HEK293 (cell line): ENCODE measurements at regions not wholly inside any gene's neighbourhood (a gene's known extent, or its start where the extent isn't known, plus 50 kb on each side); places are given as distances from the start of the nearest gene placed in this dataset.

Source experiments
- CTCF ChIA-PET: fragments of 350-600 bp; formaldehyde crosslinking; extraction: SDS; loops from one replicate; lab custom pipeline; 2021; ENCODE audit warnings: antibody characterized with exemption; lab: Yijun Ruan, JAX
- POLR2A ChIA-PET: fragments of 300-600 bp; formaldehyde crosslinking; extraction: SDS; loops from one replicate; lab custom pipeline; 2020; ENCODE audit warnings: antibody characterized with exemption, inconsistent platforms; lab: Yijun Ruan, JAX
- H3K27ac ChIP-seq: fragments of 200-500 bp; sonication (Bioruptor generic); 2 replicates; pipeline ENCODE4 v1.5.1; 2014; ENCODE audit warnings: low read depth, low read length, control low read depth, inconsistent platforms; ENCODE audit errors: extremely low read depth
- H3K36me3 ChIP-seq, 2 experiments: fragments of 200-500 bp in 1 of 2; sonication (Bioruptor generic) in 1 of 2; 1 replicate in 1 of 2; 2 replicates in 1 of 2; pipeline ENCODE4 v1.5.1; 2014 to 2017; ENCODE audit warnings: inconsistent platforms in 2 of 2, low read length in 2 of 2; ENCODE audit not compliant: control insufficient read depth in 2 of 2, insufficient read depth in 1 of 2
- H3K4me1 ChIP-seq: fragments of 200-500 bp; sonication (Bioruptor generic); 2 replicates; pipeline ENCODE4 v1.5.1; 2014; ENCODE audit warnings: mild to moderate bottlenecking, low read length, inconsistent platforms; ENCODE audit not compliant: control insufficient read depth, insufficient read depth
- H3K4me3 ChIP-seq: 2 replicates; pipeline ENCODE4 v1.5.1; 2011; ENCODE audit warnings: low read depth, mild to moderate bottlenecking, control low read depth, low read length, moderate library complexity
- H3K9me3 ChIP-seq: fragments of 200-500 bp; sonication (Bioruptor generic); 2 replicates; pipeline ENCODE4 v1.5.1; 2014; ENCODE audit warnings: low read depth, low read length, inconsistent platforms; ENCODE audit not compliant: control insufficient read depth, insufficient read depth
- OSR2 ChIP-seq: fragments of 450-650 bp; formaldehyde crosslinking; IDR thresholded peaks from 2 replicates; pipeline ENCODE4 v1.5.1; 2016; ENCODE audit warnings: missing biosample characterization, missing genetic modification characterization
- OVOL3 ChIP-seq: fragments of 450-650 bp; formaldehyde crosslinking; IDR thresholded peaks from 2 replicates; pipeline ENCODE4 v1.5.1; 2016; ENCODE audit warnings: missing biosample characterization, missing genetic modification characterization
- PRDM4 ChIP-seq: fragments of 450-650 bp; formaldehyde crosslinking; IDR thresholded peaks from 2 replicates; pipeline ENCODE4 v1.5.1; 2017; ENCODE audit warnings: missing biosample characterization, missing genetic modification characterization
- SALL2 ChIP-seq: fragments of 450-650 bp; formaldehyde crosslinking; IDR thresholded peaks from 2 replicates; pipeline ENCODE4 v1.5.0; 2017; ENCODE audit warnings: missing biosample characterization, mild to moderate bottlenecking, missing genetic modification characterization, borderline replicate concordance
- TRIM28 ChIP-seq: IDR thresholded peaks from 2 replicates; pipeline ENCODE4 v1.6.1; 2011; ENCODE audit warnings: low read length, control low read depth, borderline replicate concordance
- ZIC2 ChIP-seq: fragments of 450-650 bp; formaldehyde crosslinking; IDR thresholded peaks from 2 replicates; pipeline ENCODE4 v1.5.1; 2016; ENCODE audit warnings: missing biosample characterization, missing genetic modification characterization
- ZNF140 ChIP-seq: fragments of 450-650 bp; formaldehyde crosslinking; IDR thresholded peaks from 2 replicates; pipeline ENCODE4 v1.5.1; 2016; ENCODE audit warnings: missing biosample characterization, missing genetic modification characterization
- ZNF155 ChIP-seq: fragments of 450-650 bp; formaldehyde crosslinking; IDR thresholded peaks from 2 replicates; pipeline ENCODE4 v1.5.1; 2016; ENCODE audit warnings: missing biosample characterization, missing genetic modification characterization
- ZNF16 ChIP-seq: fragments of 450-650 bp; formaldehyde crosslinking; IDR thresholded peaks from 2 replicates; pipeline ENCODE4 v1.5.1; 2016; ENCODE audit warnings: low read depth, missing biosample characterization, missing genetic modification characterization
- ZNF221 ChIP-seq: fragments of 450-650 bp; formaldehyde crosslinking; IDR thresholded peaks from 2 replicates; pipeline ENCODE4 v1.5.1; 2017; ENCODE audit warnings: missing biosample characterization, missing genetic modification characterization, borderline replicate concordance
- ZNF26 ChIP-seq: fragments of 450-650 bp; formaldehyde crosslinking; IDR thresholded peaks from 2 replicates; pipeline ENCODE4 v1.5.1; 2016; ENCODE audit warnings: missing biosample characterization, missing genetic modification characterization
- ZNF280D ChIP-seq: fragments of 450-650 bp; formaldehyde crosslinking; IDR thresholded peaks from 2 replicates; pipeline ENCODE4 v1.5.1; 2016; ENCODE audit warnings: missing biosample characterization, missing genetic modification characterization
- ZNF341 ChIP-seq: fragments of 450-650 bp; formaldehyde crosslinking; IDR thresholded peaks from 2 replicates; pipeline ENCODE4; 2016; ENCODE audit warnings: low read depth, missing biosample characterization, missing genetic modification characterization
- ZNF416 ChIP-seq: fragments of 450-650 bp; formaldehyde crosslinking; IDR thresholded peaks from 2 replicates; pipeline ENCODE4 v1.5.1; 2016; ENCODE audit warnings: missing biosample characterization, missing genetic modification characterization
- ZNF549 ChIP-seq: fragments of 450-650 bp; IDR thresholded peaks from 2 replicates; pipeline ENCODE4 v1.5.1; 2018; ENCODE audit warnings: missing biosample characterization, missing genetic modification characterization, mild to moderate bottlenecking, inconsistent platforms, moderate library complexity
- ZNF596 ChIP-seq: fragments of 450-650 bp; IDR thresholded peaks from 2 replicates; pipeline ENCODE4 v1.5.0; 2018; ENCODE audit warnings: missing biosample characterization, mild to moderate bottlenecking, missing genetic modification characterization, moderate library complexity
- ZNF610 ChIP-seq: fragments of 450-650 bp; formaldehyde crosslinking; IDR thresholded peaks from 2 replicates; pipeline ENCODE4 v1.5.1; 2016; ENCODE audit warnings: missing biosample characterization, missing genetic modification characterization, borderline replicate concordance
- ZSCAN23 ChIP-seq: fragments of 450-650 bp; formaldehyde crosslinking; IDR thresholded peaks from 2 replicates; pipeline ENCODE4 v1.5.1; 2016; ENCODE audit warnings: missing biosample characterization, missing genetic modification characterization
- TF ChIP-seq, protein P1 (sequence below): fragments of 450-650 bp; formaldehyde crosslinking; IDR thresholded peaks from 2 replicates; pipeline ENCODE4 v1.5.1; 2016; ENCODE audit warnings: missing biosample characterization, missing genetic modification characterization, low read depth
- TF ChIP-seq, protein P2 (sequence below): fragments of 450-650 bp; formaldehyde crosslinking; IDR thresholded peaks from 2 replicates; pipeline ENCODE4 v1.5.1; 2016; ENCODE audit warnings: missing biosample characterization, missing genetic modification characterization

GRCh38 chr22:27436591-27436990, 365.0 kb downstream of the MN1 start:
- no peak overlapping the region for H3K4me3 ChIP-seq
- TF ChIP-seq OSR2, result no peak
- TF ChIP-seq ZNF610 (tag by site-specific recombination), result no peak
- no peak for TF ChIP-seq ZIC2 (tag by site-specific recombination)
- no peak for TF ChIP-seq ZNF549
- TF ChIP-seq ZNF416 (tag by site-specific recombination), result no peak
- TF ChIP-seq, protein P1, sequence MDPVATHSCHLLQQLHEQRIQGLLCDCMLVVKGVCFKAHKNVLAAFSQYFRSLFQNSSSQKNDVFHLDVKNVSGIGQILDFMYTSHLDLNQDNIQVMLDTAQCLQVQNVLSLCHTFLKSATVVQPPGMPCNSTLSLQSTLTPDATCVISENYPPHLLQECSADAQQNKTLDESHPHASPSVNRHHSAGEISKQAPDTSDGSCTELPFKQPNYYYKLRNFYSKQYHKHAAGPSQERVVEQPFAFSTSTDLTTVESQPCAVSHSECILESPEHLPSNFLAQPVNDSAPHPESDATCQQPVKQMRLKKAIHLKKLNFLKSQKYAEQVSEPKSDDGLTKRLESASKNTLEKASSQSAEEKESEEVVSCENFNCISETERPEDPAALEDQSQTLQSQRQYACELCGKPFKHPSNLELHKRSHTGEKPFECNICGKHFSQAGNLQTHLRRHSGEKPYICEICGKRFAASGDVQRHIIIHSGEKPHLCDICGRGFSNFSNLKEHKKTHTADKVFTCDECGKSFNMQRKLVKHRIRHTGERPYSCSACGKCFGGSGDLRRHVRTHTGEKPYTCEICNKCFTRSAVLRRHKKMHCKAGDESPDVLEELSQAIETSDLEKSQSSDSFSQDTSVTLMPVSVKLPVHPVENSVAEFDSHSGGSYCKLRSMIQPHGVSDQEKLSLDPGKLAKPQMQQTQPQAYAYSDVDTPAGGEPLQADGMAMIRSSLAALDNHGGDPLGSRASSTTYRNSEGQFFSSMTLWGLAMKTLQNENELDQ (tag by site-specific recombination), result no peak
- TF ChIP-seq ZNF155 (tag by site-specific recombination), result no peak
- TF ChIP-seq TRIM28, result no peak
- TF ChIP-seq, protein P2, sequence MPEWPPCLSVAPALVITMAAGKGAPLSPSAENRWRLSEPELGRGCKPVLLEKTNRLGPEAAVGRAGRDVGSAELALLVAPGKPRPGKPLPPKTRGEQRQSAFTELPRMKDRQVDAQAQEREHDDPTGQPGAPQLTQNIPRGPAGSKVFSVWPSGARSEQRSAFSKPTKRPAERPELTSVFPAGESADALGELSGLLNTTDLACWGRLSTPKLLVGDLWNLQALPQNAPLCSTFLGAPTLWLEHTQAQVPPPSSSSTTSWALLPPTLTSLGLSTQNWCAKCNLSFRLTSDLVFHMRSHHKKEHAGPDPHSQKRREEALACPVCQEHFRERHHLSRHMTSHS (tag by site-specific recombination), result no peak
- no peak for TF ChIP-seq ZNF221
- TF ChIP-seq SALL2 (tag by site-specific recombination), result no peak
- no peak for TF ChIP-seq OVOL3 (tag by site-specific recombination)
- no peak for TF ChIP-seq PRDM4 (tag by site-specific recombination)
- TF ChIP-seq ZNF140 (tag by site-specific recombination), result no peak
- TF ChIP-seq ZNF280D (tag by site-specific recombination), result no peak
- no peak for TF ChIP-seq ZSCAN23 (tag by site-specific recombination)
- no peak for TF ChIP-seq ZNF341 (tag by site-specific recombination)
- no peak for TF ChIP-seq ZNF16 (tag by site-specific recombination)
- TF ChIP-seq ZNF596 (tag by site-specific recombination), result no peak
- no peak for TF ChIP-seq ZNF26
- H3K9me3 ChIP-seq, result no peaks in the 10 kb centered on the region; the same call in 1 of the 2 replicates
- CTCF ChIA-PET, result no interaction called here
- H3K36me3 ChIP-seq, result no peaks in the 10 kb centered on the region
- H3K4me1 ChIP-seq, result no peaks in the 10 kb centered on the region
- H3K27ac ChIP-seq, result no peak overlapping the region
- POLR2A ChIA-PET, result interaction anchor here (0.7 kb wide), 1 partner anchor 599 kb away, joined by 4 read pairs; no protein-coding TSS in a partner anchor
